ENCODE measurements at regions not wholly inside any gene's neighbourhood (a gene's known extent, or its start where the extent isn't known, plus 50 kb on each side); places are given as distances from the start of the nearest gene placed in this dataset.
"Not testable (repeated sequence)": the region's sequence is repeated elsewhere in the genome, so short reads cannot be mapped to it uniquely, and the experiment has no call there.

DNA sequence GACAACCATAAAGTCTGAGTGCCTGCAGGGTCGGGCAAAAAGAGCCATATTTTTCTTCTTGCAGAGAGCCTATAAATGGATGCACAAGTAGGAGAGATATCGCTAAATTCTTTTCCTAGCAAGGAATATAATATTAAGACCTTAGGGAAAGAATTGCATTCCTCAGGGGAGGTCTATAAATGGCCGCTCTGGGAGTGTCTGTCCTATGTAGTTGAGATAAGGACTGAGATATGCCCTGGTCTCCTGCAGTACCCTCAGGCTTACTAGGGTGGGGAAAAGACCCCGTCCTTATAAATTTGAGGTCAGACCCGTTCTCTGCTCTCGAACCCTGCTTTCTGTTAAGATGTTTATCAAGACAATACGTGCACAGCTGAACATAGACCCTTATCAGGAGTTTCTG is 250.9 kb downstream of the ANKRD50 start:
- TF ChIP-seq, protein P1, sequence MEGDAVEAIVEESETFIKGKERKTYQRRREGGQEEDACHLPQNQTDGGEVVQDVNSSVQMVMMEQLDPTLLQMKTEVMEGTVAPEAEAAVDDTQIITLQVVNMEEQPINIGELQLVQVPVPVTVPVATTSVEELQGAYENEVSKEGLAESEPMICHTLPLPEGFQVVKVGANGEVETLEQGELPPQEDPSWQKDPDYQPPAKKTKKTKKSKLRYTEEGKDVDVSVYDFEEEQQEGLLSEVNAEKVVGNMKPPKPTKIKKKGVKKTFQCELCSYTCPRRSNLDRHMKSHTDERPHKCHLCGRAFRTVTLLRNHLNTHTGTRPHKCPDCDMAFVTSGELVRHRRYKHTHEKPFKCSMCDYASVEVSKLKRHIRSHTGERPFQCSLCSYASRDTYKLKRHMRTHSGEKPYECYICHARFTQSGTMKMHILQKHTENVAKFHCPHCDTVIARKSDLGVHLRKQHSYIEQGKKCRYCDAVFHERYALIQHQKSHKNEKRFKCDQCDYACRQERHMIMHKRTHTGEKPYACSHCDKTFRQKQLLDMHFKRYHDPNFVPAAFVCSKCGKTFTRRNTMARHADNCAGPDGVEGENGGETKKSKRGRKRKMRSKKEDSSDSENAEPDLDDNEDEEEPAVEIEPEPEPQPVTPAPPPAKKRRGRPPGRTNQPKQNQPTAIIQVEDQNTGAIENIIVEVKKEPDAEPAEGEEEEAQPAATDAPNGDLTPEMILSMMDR (conservative IDR thresholded peaks at IDR 0.05 in 1 of 2, IDR thresholded peaks at IDR 0.05 in 1 of 2; ENCODE audit: low read depth in 1 of 2, low read length in 2 of 2): not testable (repeated sequence)
- TF ChIP-seq EZH2 (IDR thresholded peaks at IDR 0.05; ENCODE audit: low read length, missing control alignments): not testable (repeated sequence)

Measured in fibroblast of lung (primary cell).